K562 (cell line): ENCODE measurements at regions not wholly inside any gene's neighbourhood (a gene's known extent, or its start where the extent isn't known, plus 50 kb on each side); places are given as distances from the start of the nearest gene placed in this dataset.

Source experiments
- ATAC-seq: fragments of 200-7000 bp; cut with Tn5 transposase; 3 replicates; pipeline ENCODE4 v1.9.1; 2020; ENCODE audit warnings: moderate library complexity
- BruUV-seq: library from RNA; stranded (reverse); fragments of 400-500 nt; replicated peaks from 2 replicates; lab custom pipeline; 2021; lab: Mats Ljungman, UMichigan
- CTCF ChIA-PET: fragments of 300-600 bp; formaldehyde crosslinking; extraction: SDS; loops from one replicate; lab custom pipeline; 2021; ENCODE audit warnings: low intra/inter-chr PET ratio; lab: Yijun Ruan, JAX
- POLR2A ChIA-PET: fragments of 300-600, 350-650 bp; sonication (Branson Sonifier 250); formaldehyde crosslinking; extraction: SDS; loops from one replicate; lab custom pipeline; 2021; ENCODE audit warnings: antibody characterized with exemption, inconsistent platforms; lab: Yijun Ruan, JAX
- DNase-seq, 4 experiments: peaks; one replicate each; pipeline versions ENCODE4 v3.0.0 to v3.0.0-alpha.2; 2011 to 2018; ENCODE audit warnings: low spot score in 3 of 4, mixed read lengths in 3 of 4; ENCODE audit errors: extremely low read depth in 1 of 4
- FAIRE-seq: peaks from 2 replicates; lab custom pipeline; 2011; peaks lifted over from hg19 to GRCh38; lab: Jason Lieb, UNC
- H2AFZ ChIP-seq: 2 replicates; pipeline ENCODE4 v1.6.0; 2011; ENCODE audit warnings: low read depth, low read length, control low read depth, inconsistent platforms
- H3K27ac ChIP-seq: fragments of 200-600 bp; 3 replicates; pipeline ENCODE4 v1.8.0; 2011; ENCODE audit warnings: low read depth, mild to moderate bottlenecking, control low read depth, inconsistent platforms, low read length, moderate library complexity, mixed read lengths; ENCODE audit errors: extremely low read depth
- H3K27me3 ChIP-seq, 2 experiments: fragments of 300-600 bp in 1 of 2; 2 replicates in 1 of 2; 3 replicates in 1 of 2; pipeline versions ENCODE4 v1.6.0 to v1.8.0; 2011; ENCODE audit warnings: inconsistent platforms in 2 of 2, low read length in 2 of 2, mild to moderate bottlenecking in 1 of 2, mixed read lengths in 1 of 2, moderate library complexity in 1 of 2; ENCODE audit not compliant: control insufficient read depth in 2 of 2, insufficient read depth in 2 of 2
- H3K36me3 ChIP-seq: fragments of 300-600 bp; 3 replicates; pipeline ENCODE4 v1.8.0; 2011; ENCODE audit warnings: mild to moderate bottlenecking, low read length, inconsistent platforms; ENCODE audit not compliant: control insufficient read depth, insufficient read depth
- H3K4me1 ChIP-seq, 2 experiments: fragments of 200-600 bp in 1 of 2; replicated peaks in 1 of 2; 2 replicates in 1 of 2; 3 replicates in 1 of 2; pipeline versions ENCODE4 v1.5.1 to v1.8.0; 2011; ENCODE audit warnings: inconsistent platforms in 2 of 2, low read length in 2 of 2, mild to moderate bottlenecking in 1 of 2, mixed read lengths in 1 of 2, moderate library complexity in 1 of 2; ENCODE audit not compliant: control insufficient read depth in 2 of 2, insufficient read depth in 2 of 2
- H3K4me2 ChIP-seq: 2 replicates; pipeline ENCODE4 v1.6.1; 2011; ENCODE audit warnings: low read length, control low read depth, inconsistent platforms, mixed read lengths; ENCODE audit not compliant: insufficient read depth
- H3K4me3 ChIP-seq: fragments of 200-600 bp; sonication (generic), shearing (Covaris generic); 2 replicates; pipeline ENCODE4 v1.5.1; 2016; ENCODE audit warnings: control low read depth, inconsistent platforms
- H3K79me2 ChIP-seq: fragments of 200-600 bp; 3 replicates; pipeline ENCODE4 v1.8.0; 2011; ENCODE audit warnings: low read length, inconsistent platforms; ENCODE audit not compliant: control insufficient read depth, insufficient read depth
- H3K9ac ChIP-seq, 2 experiments: 2 replicates each; pipeline versions ENCODE4 v1.6.0 to v1.6.1; 2011; ENCODE audit warnings: low read depth in 2 of 2, low read length in 2 of 2, control low read depth in 1 of 2, inconsistent platforms in 1 of 2, mild to moderate bottlenecking in 1 of 2, mixed read lengths in 1 of 2; ENCODE audit not compliant: insufficient read depth in 1 of 2
- H3K9me1 ChIP-seq: one replicate; pipeline ENCODE4 v1.6.0; 2011; ENCODE audit warnings: inconsistent platforms, mild to moderate bottlenecking, low read length, moderate library complexity; ENCODE audit not compliant: control insufficient read depth, insufficient read depth
- H3K9me3 ChIP-seq: replicated peaks from 2 replicates; pipeline ENCODE4 v1.5.1; 2011; ENCODE audit warnings: low read depth, low read length, inconsistent platforms; ENCODE audit not compliant: control insufficient read depth, insufficient read depth
- H4K20me1 ChIP-seq: replicated peaks from 2 replicates; pipeline ENCODE4 v1.6.1; 2011; ENCODE audit warnings: low read length, inconsistent platforms, mixed read lengths; ENCODE audit not compliant: control insufficient read depth, insufficient read depth
- ARHGAP35 ChIP-seq: fragments of 450-650 bp; IDR thresholded peaks from 2 replicates; pipeline ENCODE4 v1.6.1; 2018; ENCODE audit not compliant: partially characterized antibody
- CREM ChIP-seq: IDR thresholded peaks from 2 replicates; pipeline ENCODE4 v1.6.1; 2014; ENCODE audit warnings: antibody characterized with exemption, low read depth
- HOXB6 ChIP-seq: fragments of 250-450 bp; sonication (Bioruptor Pico); IDR thresholded peaks from 2 replicates; pipeline ENCODE4 v1.5.1; 2022; ENCODE audit warnings: mild to moderate bottlenecking, borderline replicate concordance
- IRF2 ChIP-seq: sonication (generic); formaldehyde crosslinking; IDR thresholded peaks from 2 replicates; pipeline ENCODE4 v1.8.1; 2022; ENCODE audit warnings: mild to moderate bottlenecking, missing genetic modification reagents
- MCM2 ChIP-seq: fragments of 450-650 bp; IDR thresholded peaks from 2 replicates; pipeline ENCODE4 v1.6.1; 2017; ENCODE audit warnings: low read depth, mild to moderate bottlenecking
- TRIM28 ChIP-seq: fragments of 450-650 bp; IDR thresholded peaks from 2 replicates; pipeline ENCODE4 v1.6.1; 2017
- ZC3H4 ChIP-seq: sonication (generic); formaldehyde crosslinking; IDR thresholded peaks from 2 replicates; pipeline ENCODE4 v1.9.0; 2021; ENCODE audit warnings: missing genetic modification reagents, borderline replicate concordance
- ZNF77 ChIP-seq: fragments of 250-450 bp; sonication (Bioruptor Pico); IDR thresholded peaks from 2 replicates; pipeline ENCODE4 v1.5.0; 2020
- ZSCAN32 ChIP-seq: fragments of 450-650 bp; formaldehyde crosslinking; IDR thresholded peaks from 2 replicates; pipeline ENCODE4 v1.4.0; 2020; ENCODE audit warnings: mild to moderate bottlenecking, moderate library complexity
- WGBS: fragments of 100-300 bp; shearing (Covaris generic); methylation state at CpG from one replicate; pipeline ENCODE4 v1.1.6; 2016; ENCODE audit warnings: low coverage, mixed read lengths; ENCODE audit not compliant: insufficient coverage; ENCODE audit errors: missing lambda C conversion rate; 5-methylcytosine and 5-hydroxymethylcytosine counted together
- in situ Hi-C: fragments of 300-500 bp; cut with MboI; formaldehyde crosslinking; loops from 4 replicates; pipeline ENCODE4 v1.15.0; 2018; ENCODE audit warnings: inconsistent platforms, mixed read lengths
- intact Hi-C: fragments of 100-400 bp; cut with micrococcal nuclease; formaldehyde crosslinking; loops from 2 replicates; pipeline ENCODE4 v1.14.2; 2022
- TF ChIP-seq, protein P1 (sequence below), 2 experiments: fragments of 450-650 bp; formaldehyde crosslinking in 1 of 2; IDR thresholded peaks; 2 replicates each; pipeline versions ENCODE4 v1.4.0 to v1.6.1; 2014 to 2020; ENCODE audit warnings: mild to moderate bottlenecking in 2 of 2, borderline replicate concordance in 1 of 2, low read depth in 1 of 2
- TF ChIP-seq, protein P2 (sequence below): fragments of 250-450 bp; sonication (Bioruptor Pico); IDR thresholded peaks from 2 replicates; pipeline ENCODE4 v1.4.0; 2020

DNA sequence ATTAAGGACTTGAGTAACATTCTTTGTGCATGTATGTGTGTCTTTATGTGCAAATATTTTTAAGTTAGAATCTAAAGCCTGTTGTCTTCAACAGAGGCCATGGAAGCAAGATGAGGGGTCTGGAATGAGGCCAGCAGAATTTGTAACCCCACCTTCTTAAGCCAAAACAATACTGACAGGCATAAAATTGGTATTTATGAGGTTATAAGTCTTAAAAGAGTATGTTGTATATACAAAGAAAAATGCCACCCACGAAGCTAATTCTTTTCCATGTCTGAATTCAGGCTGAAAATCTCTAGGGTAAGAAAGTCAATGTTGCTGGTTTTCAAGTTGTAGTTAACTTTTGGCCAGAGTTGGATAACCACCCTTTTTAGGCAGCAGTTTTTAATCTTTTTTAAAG lies 86.2 kb upstream of the TMTC1 start:
- no peak for DNase-seq
- 0% methylated on average over 1 of the region's 1 CpG for WGBS
- Histone ChIP-seq H3K36me3 (no peaks in the 10 kb centered on the region), H3K4me3 (no peak overlapping the region), H3K9me1 (no peaks in the 10 kb centered on the region), H3K9me3 (no peaks in the 10 kb centered on the region), H3K4me1 (no peaks in the 10 kb centered on the region), H3K27me3 (no peaks in the 10 kb centered on the region), H3K4me2 (no peak overlapping the region), H3K79me2 (no peaks in the 10 kb centered on the region), H3K27ac (no peak overlapping the region), H2AFZ (no peak overlapping the region), H3K9ac (no peak overlapping the region), H4K20me1 (no peaks in the 10 kb centered on the region)
- no peak for ATAC-seq
- intact Hi-C loops, result no loop called here
- ChIA-PET POLR2A (no interaction called here), CTCF (no interaction called here)
- in situ Hi-C loops, result no loop called here
- BruUV-seq, result no TSS peak
- no peak for FAIRE-seq
- TF ChIP-seq, protein P1, sequence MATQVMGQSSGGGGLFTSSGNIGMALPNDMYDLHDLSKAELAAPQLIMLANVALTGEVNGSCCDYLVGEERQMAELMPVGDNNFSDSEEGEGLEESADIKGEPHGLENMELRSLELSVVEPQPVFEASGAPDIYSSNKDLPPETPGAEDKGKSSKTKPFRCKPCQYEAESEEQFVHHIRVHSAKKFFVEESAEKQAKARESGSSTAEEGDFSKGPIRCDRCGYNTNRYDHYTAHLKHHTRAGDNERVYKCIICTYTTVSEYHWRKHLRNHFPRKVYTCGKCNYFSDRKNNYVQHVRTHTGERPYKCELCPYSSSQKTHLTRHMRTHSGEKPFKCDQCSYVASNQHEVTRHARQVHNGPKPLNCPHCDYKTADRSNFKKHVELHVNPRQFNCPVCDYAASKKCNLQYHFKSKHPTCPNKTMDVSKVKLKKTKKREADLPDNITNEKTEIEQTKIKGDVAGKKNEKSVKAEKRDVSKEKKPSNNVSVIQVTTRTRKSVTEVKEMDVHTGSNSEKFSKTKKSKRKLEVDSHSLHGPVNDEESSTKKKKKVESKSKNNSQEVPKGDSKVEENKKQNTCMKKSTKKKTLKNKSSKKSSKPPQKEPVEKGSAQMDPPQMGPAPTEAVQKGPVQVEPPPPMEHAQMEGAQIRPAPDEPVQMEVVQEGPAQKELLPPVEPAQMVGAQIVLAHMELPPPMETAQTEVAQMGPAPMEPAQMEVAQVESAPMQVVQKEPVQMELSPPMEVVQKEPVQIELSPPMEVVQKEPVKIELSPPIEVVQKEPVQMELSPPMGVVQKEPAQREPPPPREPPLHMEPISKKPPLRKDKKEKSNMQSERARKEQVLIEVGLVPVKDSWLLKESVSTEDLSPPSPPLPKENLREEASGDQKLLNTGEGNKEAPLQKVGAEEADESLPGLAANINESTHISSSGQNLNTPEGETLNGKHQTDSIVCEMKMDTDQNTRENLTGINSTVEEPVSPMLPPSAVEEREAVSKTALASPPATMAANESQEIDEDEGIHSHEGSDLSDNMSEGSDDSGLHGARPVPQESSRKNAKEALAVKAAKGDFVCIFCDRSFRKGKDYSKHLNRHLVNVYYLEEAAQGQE (IDR thresholded peaks at IDR 0.05; ENCODE audit: borderline replicate concordance), result no peak
- TF ChIP-seq, protein P1 (CRISPR knock-in tag; IDR thresholded peaks at IDR 0.05; ENCODE audit: low read depth), result no peak
- TF ChIP-seq, protein P2, sequence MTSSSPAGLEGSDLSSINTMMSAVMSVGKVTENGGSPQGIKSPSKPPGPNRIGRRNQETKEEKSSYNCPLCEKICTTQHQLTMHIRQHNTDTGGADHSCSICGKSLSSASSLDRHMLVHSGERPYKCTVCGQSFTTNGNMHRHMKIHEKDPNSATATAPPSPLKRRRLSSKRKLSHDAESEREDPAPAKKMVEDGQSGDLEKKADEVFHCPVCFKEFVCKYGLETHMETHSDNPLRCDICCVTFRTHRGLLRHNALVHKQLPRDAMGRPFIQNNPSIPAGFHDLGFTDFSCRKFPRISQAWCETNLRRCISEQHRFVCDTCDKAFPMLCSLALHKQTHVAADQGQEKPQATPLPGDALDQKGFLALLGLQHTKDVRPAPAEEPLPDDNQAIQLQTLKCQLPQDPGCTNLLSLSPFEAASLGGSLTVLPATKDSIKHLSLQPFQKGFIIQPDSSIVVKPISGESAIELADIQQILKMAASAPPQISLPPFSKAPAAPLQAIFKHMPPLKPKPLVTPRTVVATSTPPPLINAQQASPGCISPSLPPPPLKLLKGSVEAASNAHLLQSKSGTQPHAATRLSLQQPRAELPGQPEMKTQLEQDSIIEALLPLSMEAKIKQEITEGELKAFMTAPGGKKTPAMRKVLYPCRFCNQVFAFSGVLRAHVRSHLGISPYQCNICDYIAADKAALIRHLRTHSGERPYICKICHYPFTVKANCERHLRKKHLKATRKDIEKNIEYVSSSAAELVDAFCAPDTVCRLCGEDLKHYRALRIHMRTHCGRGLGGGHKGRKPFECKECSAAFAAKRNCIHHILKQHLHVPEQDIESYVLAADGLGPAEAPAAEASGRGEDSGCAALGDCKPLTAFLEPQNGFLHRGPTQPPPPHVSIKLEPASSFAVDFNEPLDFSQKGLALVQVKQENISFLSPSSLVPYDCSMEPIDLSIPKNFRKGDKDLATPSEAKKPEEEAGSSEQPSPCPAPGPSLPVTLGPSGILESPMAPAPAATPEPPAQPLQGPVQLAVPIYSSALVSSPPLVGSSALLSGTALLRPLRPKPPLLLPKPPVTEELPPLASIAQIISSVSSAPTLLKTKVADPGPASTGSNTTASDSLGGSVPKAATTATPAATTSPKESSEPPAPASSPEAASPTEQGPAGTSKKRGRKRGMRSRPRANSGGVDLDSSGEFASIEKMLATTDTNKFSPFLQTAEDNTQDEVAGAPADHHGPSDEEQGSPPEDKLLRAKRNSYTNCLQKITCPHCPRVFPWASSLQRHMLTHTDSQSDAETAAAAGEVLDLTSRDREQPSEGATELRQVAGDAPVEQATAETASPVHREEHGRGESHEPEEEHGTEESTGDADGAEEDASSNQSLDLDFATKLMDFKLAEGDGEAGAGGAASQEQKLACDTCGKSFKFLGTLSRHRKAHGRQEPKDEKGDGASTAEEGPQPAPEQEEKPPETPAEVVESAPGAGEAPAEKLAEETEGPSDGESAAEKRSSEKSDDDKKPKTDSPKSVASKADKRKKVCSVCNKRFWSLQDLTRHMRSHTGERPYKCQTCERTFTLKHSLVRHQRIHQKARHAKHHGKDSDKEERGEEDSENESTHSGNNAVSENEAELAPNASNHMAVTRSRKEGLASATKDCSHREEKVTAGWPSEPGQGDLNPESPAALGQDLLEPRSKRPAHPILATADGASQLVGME (CRISPR knock-in tag), result no peak
- TF ChIP-seq CREM (no peak), HOXB6 (no peak), ARHGAP35 (no peak), ZC3H4 (CRISPR knock-in tag) (no peak), MCM2 (no peak), ZSCAN32 (no peak), TRIM28 (no peak), IRF2 (CRISPR knock-in tag) (no peak), ZNF77 (CRISPR knock-in tag) (no peak)
